T-helper 1 cell (primary cell): ENCODE measurements at regions not wholly inside any gene's neighbourhood (a gene's known extent, or its start where the extent isn't known, plus 50 kb on each side); places are given as distances from the start of the nearest gene placed in this dataset.
A peak's percentile ranks its signal among the peaks of the same experiment; 100 is the strongest.

ENCODE experiments used
- DNase-seq, 5 donors: peaks; one replicate each; pipeline ENCODE4 v3.0.0-alpha.2; 2012 to 2020

- DNase-seq = no peak
Measured at GRCh38 chr3:19711160-19711782, 222.7 kb downstream of the EFHB start.

- DNase-seq = no peak
Measured at GRCh38 chr3:19702416-19703078, 231.5 kb downstream of the EFHB start.

GRCh38 chr3:19688767-19689166 lies 245.2 kb downstream of the EFHB start:
- no peak for DNase-seq

- DNase-seq = no peak
Measured at GRCh38 chr3:19668163-19668562, 265.9 kb downstream of the EFHB start.

- no peak for DNase-seq
Measured at GRCh38 chr3:19662486-19662885, 271.5 kb downstream of the EFHB start.

GRCh38 chr3:19652336-19652735 lies 281.7 kb downstream of the EFHB start:
- DNase-seq = no peak

- DNase-seq = peak in 1 of 5 donors; percentile 11
Measured at GRCh38 chr3:19645093-19645492, 288.9 kb downstream of the EFHB start.

GRCh38 chr3:19644405-19644804 lies 289.6 kb downstream of the EFHB start:
- no peak for DNase-seq

- no peak for DNase-seq
Measured at GRCh38 chr3:19641408-19641807, 292.6 kb downstream of the EFHB start.

GRCh38 chr3:19632099-19633074 lies 301.6 kb downstream of the EFHB start:
- no peak for DNase-seq

- no peak for DNase-seq
Measured at GRCh38 chr3:19598870-19599269, 335.1 kb downstream of the EFHB start.

- no peak for DNase-seq
Measured at GRCh38 chr3:19596408-19596807, 337.6 kb downstream of the EFHB start.

- no peak for DNase-seq
Measured at GRCh38 chr3:19595884-19596283, 338.1 kb downstream of the EFHB start.
